GM10248 (cell line): ENCODE measurements at regions not wholly inside any gene's neighbourhood (a gene's known extent, or its start where the extent isn't known, plus 50 kb on each side); places are given as distances from the start of the nearest gene placed in this dataset.
"Not testable (repeated sequence)": the region's sequence is repeated elsewhere in the genome, so short reads cannot be mapped to it uniquely, and the experiment has no call there.

Experiments
- CTCF ChIA-PET: fragments of 300-600 bp; sonication (Branson Sonifier 250); formaldehyde crosslinking; extraction: SDS; loops from one replicate; lab custom pipeline; 2021; ENCODE audit warnings: antibody characterized with exemption; lab: Yijun Ruan, JAX
- POLR2A ChIA-PET: fragments of 350-650 bp; sonication (Branson Sonifier 250); formaldehyde crosslinking; extraction: SDS; loops from one replicate; lab custom pipeline; 2020; ENCODE audit warnings: antibody characterized with exemption; lab: Yijun Ruan, JAX
- DNase-seq: peaks from one replicate; pipeline ENCODE4 v3.0.0; 2012; ENCODE audit errors: extremely low spot score
- CTCF ChIP-seq: IDR thresholded peaks from 2 replicates; pipeline ENCODE4 v1.5.1; 2012; ENCODE audit warnings: mild to moderate bottlenecking, low read depth; ENCODE audit errors: extremely low read depth, missing control alignments, control extremely low read depth

- ChIA-PET CTCF (interaction anchor here (1.0 kb wide), 1 partner anchor 8 kb away, joined by 3 read pairs; no protein-coding TSS in a partner anchor), POLR2A (no interaction called here)
- no peak for TF ChIP-seq CTCF
- DNase-seq, result no peak
Observed at GRCh38 chr2:187618813-187619212, 64.6 kb upstream of the TFPI start.

- CTCF ChIA-PET, result interaction anchor here (1.0 to 1.2 kb wide), 2 partner anchors 24 to 57 kb away, joined by 3 read pairs; no protein-coding TSS in a partner anchor
- POLR2A ChIA-PET, result no interaction called here
- no peak for TF ChIP-seq CTCF
Observed at GRCh38 chr2:187627153-187627552, 72.9 kb upstream of the TFPI start.

GRCh38 chr2:187636731-187637391 is 82.6 kb upstream of the TFPI start:
- POLR2A ChIA-PET, CTCF ChIA-PET, DNase-seq: not testable (repeated sequence)

More at GRCh38 chr2:187627153-187627552, 72.9 kb upstream of the TFPI start:
- no peak for DNase-seq

GRCh38 chr2:187637392-187637740 is 83.1 kb upstream of the TFPI start:
- DNase-seq, POLR2A ChIA-PET, CTCF ChIA-PET: not testable (repeated sequence)

GRCh38 chr2:187637771-187638170 is 83.5 kb upstream of the TFPI start:
- CTCF ChIA-PET, DNase-seq, POLR2A ChIA-PET: not testable (repeated sequence)

GRCh38 chr2:187638840-187639239 is 84.6 kb upstream of the TFPI start:
- POLR2A ChIA-PET, result no interaction called here
- CTCF ChIA-PET, result no interaction called here

GRCh38 chr2:187640926-187641510 is 86.8 kb upstream of the TFPI start:
- TF ChIP-seq CTCF, result no peak
- ChIA-PET CTCF (interaction anchor here (1.0 kb wide), 1 partner anchor 18 kb away, joined by 3 read pairs; no protein-coding TSS in a partner anchor), POLR2A (no interaction called here)
- no peak for DNase-seq

More at GRCh38 chr2:187638840-187639239, 84.6 kb upstream of the TFPI start:
- no peak for TF ChIP-seq CTCF
- DNase-seq, result no peak

- CTCF ChIA-PET, result no interaction called here
Observed at GRCh38 chr2:187642498-187642897, 88.3 kb upstream of the TFPI start.

More at GRCh38 chr2:187642498-187642897, 88.3 kb upstream of the TFPI start:
- POLR2A ChIA-PET, result no interaction called here
- no peak for TF ChIP-seq CTCF
- no peak for DNase-seq
